VCaP (cell line): ENCODE measurements at regions not wholly inside any gene's neighbourhood (a gene's known extent, or its start where the extent isn't known, plus 50 kb on each side); places are given as distances from the start of the nearest gene placed in this dataset.
"Not testable (repeated sequence)": the region's sequence is repeated elsewhere in the genome, so short reads cannot be mapped to it uniquely, and the experiment has no call there.

Experiments
- H3K27ac ChIP-seq: fragments of 450-650 bp; 2 replicates; pipeline ENCODE4 v1.5.1; 2017
- TF ChIP-seq, protein P1 (sequence below): fragments of 450-650 bp; conservative IDR thresholded peaks from 2 replicates; pipeline ENCODE4 v1.5.1; 2017; ENCODE audit warnings: mild to moderate bottlenecking, moderate library complexity

DNA sequence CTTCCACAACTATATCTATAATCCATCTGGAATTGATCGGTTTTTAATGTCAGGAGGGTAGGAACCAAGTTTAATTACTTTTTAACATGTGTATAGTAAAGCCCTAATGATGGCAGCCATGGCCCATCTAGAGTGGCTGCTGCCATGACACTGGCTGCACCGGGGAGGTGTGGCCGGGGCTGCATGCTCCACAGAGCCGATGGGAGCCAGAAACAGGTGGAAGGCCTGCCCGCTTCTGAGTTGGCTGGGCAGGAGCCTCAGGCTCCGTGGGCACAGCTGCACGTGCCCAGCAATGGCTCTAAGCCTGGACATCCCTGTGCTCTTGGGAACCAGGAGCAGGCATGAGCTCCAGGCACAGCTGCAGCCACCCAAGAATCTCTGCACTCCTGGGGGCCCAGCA, 73.0 kb downstream of the GBP6 start:
- H3K27ac ChIP-seq = no peak overlapping the region
- TF ChIP-seq, protein P1, sequence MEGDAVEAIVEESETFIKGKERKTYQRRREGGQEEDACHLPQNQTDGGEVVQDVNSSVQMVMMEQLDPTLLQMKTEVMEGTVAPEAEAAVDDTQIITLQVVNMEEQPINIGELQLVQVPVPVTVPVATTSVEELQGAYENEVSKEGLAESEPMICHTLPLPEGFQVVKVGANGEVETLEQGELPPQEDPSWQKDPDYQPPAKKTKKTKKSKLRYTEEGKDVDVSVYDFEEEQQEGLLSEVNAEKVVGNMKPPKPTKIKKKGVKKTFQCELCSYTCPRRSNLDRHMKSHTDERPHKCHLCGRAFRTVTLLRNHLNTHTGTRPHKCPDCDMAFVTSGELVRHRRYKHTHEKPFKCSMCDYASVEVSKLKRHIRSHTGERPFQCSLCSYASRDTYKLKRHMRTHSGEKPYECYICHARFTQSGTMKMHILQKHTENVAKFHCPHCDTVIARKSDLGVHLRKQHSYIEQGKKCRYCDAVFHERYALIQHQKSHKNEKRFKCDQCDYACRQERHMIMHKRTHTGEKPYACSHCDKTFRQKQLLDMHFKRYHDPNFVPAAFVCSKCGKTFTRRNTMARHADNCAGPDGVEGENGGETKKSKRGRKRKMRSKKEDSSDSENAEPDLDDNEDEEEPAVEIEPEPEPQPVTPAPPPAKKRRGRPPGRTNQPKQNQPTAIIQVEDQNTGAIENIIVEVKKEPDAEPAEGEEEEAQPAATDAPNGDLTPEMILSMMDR = no peak

DNA sequence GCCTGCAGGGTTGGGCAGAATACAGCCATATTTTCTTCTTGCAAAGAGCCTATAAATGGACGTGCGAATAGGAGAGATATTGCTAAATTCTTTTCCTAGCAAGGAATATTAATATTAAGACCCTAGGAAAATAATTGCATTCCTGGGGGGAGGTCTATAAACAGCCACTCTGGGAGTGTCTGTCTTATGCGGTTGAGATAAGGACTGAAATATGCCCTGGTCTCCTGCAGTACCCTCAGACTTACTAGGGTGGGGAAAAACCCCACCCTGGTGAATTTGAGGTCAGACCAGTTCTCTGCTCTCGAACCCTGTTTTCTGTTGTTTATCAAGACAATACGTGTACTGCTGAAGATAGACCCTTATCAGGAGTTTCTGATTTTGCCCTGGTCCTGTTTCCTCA, 74.4 kb downstream of the GBP6 start:
- not testable (repeated sequence) for H3K27ac ChIP-seq

DNA sequence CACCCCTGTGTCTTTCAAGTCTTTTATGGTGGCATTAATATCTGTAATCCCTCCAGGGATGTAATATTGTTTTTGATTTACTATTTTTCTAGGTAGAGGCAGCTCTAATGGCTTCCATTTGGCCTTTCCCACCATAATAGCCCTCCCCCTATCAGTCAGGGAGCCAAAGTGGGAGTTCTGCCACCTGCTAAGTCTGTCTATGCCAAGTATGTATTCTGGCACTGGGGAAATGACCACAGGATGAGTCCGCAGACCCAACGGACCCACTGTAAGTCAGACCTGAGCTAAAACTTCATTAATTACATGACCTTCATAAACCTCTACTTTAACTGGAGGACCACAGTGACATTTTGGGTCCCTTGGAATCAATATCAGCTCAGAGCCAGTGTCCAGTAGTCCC, 77.1 kb downstream of the GBP6 start:
- TF ChIP-seq, protein P1 = no peak
- H3K27ac ChIP-seq = no peak overlapping the region

DNA sequence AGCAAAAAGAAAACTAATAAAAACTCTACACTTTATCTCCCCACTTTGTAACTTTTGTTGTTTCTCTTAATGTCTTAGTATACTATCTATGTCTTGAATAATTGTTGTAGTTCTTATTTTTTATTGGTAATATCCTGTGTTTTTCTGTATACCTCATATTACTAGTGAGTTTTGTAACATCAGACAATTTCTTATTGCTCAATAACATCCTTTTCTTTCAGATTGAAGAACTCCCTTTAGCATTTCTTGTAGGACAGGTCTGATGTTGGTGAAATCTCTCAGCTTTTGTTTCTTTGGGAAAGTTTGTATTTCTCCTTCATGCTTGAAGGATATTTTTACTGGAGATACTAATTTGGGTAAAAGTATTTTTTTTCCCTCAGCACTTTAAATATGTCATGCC, 79.8 kb upstream of the LRRC8B start:
- H3K27ac ChIP-seq = no peak overlapping the region
- TF ChIP-seq, protein P1 = no peak

DNA sequence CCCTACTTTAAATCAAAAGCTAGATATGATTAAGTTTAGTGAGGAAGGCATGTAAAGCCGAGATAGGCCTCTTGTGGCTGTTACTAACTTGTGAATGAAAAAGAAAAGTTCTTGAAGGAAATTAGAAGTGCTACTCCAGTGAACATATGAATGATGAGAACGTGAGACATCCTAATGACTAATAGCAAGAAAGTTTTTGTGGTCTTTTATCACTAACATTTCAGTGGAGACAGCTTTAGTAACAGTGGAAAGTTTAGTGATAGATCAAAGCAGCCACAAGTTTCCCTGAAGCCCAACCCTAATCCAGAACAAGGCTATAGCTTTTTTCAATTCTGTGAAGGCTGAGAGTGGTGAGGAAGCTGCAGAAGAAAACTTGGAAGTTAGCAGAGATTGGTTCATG, 73.6 kb upstream of the LRRC8B start:
- TF ChIP-seq, protein P1 = no peak
- H3K27ac ChIP-seq = no peak overlapping the region

DNA sequence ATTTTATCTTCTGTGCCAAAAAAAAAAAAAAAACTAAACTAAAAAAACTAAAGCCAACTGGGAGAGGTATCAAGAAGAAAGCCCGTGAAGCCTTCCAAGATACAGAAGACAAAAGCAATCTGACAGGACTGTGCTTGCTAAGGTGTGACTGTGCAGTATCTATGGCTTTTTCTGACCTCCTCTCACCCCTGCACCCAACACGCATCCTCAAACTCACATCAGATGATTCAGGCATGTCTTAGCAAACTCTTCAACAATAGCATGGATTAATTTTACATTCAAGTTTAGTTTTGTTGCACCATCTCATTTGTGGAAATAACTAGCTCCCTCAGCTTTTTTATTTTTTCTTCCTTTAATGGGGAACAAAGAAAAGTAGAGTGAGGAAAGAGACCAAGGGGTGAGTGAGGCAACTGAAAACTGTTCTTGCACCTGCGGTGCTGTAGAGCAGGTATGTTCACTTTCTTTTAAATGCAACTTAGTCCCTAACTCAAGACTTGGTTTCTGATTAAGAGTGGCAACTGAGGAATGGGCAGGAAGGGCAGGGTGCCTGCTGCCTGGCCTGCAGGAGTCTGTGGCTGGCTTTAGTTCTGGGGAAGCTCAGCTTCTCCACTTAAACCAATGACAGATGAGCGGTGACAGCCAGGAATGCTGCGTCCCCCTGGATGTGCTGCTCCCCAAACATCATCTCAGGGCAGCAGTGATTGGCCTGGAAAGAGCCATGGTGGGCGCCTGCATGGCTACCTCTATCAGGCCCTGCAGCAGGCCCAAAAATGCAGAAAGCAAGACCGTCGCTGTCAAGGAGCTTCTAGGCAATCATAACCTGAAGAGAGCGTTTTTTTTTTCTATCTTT, 71.3 kb upstream of the LRRC8B start:
- H3K27ac ChIP-seq = no peak overlapping the region
- TF ChIP-seq, protein P1 = no peak

DNA sequence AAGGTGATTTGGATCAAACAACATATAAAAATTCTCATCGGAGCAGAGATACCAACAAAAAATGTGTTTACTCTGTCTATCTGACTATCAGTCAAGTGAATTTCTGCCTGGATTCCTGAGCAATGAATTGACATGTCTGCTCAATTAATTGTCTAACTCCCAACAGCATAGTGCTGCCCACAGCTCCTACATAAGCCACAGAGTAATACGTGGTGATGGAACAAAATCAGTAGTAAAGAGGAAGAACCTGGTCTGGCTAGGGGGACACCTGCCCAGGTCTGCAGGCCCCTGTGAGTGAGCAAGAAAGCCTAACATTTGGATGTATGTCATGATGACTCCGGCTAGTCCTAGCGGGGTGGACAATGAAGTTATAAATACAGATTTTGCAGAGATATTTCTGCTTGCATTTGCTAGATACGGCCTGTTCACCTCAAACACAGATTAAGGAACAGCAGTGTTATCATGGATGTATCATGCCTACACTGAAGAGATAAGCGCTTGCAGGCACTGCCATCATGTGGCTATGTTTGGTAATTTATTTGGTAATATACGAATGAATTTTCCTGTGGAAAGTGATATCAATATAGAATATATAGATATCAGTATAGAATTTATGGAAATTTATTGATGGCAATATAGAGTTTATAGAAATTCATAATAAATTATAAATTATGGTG, 69.6 kb upstream of the LRRC8B start:
- H3K27ac ChIP-seq = peak overlapping the region; percentile 36
- TF ChIP-seq, protein P1 = peak; percentile 80

DNA sequence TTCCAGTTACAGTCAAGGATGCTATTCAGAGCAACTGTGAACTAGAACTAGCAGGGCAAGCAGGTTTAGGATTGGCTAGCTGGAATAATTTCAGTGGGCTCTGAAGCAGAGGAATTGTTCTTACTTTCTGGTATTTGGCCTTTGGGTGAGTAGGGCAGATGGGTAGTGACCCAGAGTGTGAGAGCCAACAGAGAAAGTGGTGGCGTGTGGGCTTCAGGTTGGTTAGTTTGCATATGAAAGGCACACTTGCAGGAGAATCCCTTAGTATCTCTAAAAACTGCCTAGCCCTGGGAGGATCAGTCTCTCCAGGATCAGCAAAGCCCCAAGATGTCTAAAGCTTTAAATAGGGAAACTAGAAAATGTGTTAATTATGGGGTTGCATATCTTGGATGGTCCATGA, 67.6 kb upstream of the LRRC8B start:
- H3K27ac ChIP-seq = no peak overlapping the region
- TF ChIP-seq, protein P1 = no peak
